Erythroblast (primary cell): ENCODE measurements at regions not wholly inside any gene's neighbourhood (a gene's known extent, or its start where the extent isn't known, plus 50 kb on each side); places are given as distances from the start of the nearest gene placed in this dataset.

Experiments used
- DNase-seq, 2 experiments: peaks; one replicate each; lab custom pipeline; 2025; lab: John Stamatoyannopoulos, UW
- GATA1 ChIP-seq: IDR thresholded peaks from 2 replicates; pipeline ENCODE4 v1.6.1; 2011; ENCODE audit warnings: low read depth, mild to moderate bottlenecking, control low read depth, low read length, moderate library complexity
- POLR2A ChIP-seq: IDR thresholded peaks from 2 replicates; pipeline ENCODE4 v1.6.1; 2011; ENCODE audit warnings: mild to moderate bottlenecking, low read length

- DNase-seq, result no peak
- no peak for TF ChIP-seq POLR2A
- no peak for TF ChIP-seq GATA1
These were observed 169.7 kb upstream of the TPK1 start for GRCh38 chr7:145005601-145006000.

- DNase-seq, result no peak
- TF ChIP-seq GATA1 (no peak), POLR2A (no peak)
These were observed 161.7 kb upstream of the TPK1 start for GRCh38 chr7:144997512-144997911.

- no peak for DNase-seq
- TF ChIP-seq POLR2A (no peak), GATA1 (no peak)
These were observed 159.6 kb upstream of the TPK1 start for GRCh38 chr7:144995495-144995894.

- DNase-seq, result no peak
- TF ChIP-seq POLR2A (no peak), GATA1 (no peak)
These were observed 155.2 kb upstream of the TPK1 start for GRCh38 chr7:144991041-144991440.

DNA sequence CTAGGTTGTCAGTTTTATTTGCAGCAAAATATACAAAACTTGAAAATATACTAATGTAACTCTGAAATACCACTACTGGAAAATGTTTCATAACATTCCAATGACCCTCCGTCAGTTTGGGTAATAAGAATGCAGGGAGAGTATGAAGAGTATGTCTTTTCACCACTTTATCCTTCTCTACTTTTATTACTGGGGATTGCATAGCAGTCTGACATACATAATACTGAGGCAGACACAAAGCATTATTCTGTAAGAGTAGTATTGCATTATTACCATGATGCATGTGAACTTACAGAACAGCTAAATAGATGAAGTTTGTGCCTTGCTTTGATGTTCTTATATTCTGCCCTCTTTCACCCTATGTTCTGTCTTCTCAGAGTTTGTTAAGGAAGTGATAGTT is 151.8 kb upstream of the TPK1 start:
- TF ChIP-seq POLR2A, result no peak
- no peak for TF ChIP-seq GATA1
- no peak for DNase-seq

GRCh38 chr7:144982133-144982532 is 146.3 kb upstream of the TPK1 start:
- no peak for TF ChIP-seq GATA1
- TF ChIP-seq POLR2A, result no peak
- no peak for DNase-seq

DNA sequence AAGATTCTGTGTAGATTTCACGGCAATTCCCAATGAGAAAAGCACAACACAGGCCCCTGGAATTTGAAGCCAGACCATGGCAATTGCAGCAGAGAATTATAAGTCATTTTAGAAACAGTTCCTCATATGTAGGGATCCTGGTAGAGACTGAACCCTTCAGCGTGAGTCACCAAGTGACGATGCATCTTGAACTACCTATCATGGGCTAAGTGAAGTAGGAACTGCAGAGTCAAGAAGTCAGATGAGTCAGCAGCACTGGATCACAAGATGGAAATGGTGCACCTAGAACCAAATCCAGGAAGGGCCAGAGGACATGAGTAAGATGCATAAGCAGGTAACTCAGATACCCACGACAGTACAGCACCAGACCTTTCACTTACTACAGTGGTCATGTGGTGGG is 140.0 kb upstream of the TPK1 start:
- peak in 1 of 2 experiments; percentile 4 for DNase-seq
- no peak for TF ChIP-seq GATA1
- TF ChIP-seq POLR2A, result no peak

GRCh38 chr7:144969787-144970186 is 133.9 kb upstream of the TPK1 start:
- no peak for DNase-seq
- TF ChIP-seq GATA1 (no peak), POLR2A (no peak)

- TF ChIP-seq GATA1, result no peak
- no peak for TF ChIP-seq POLR2A
- no peak for DNase-seq
These were observed 124.9 kb upstream of the TPK1 start for GRCh38 chr7:144960763-144961162.

DNA sequence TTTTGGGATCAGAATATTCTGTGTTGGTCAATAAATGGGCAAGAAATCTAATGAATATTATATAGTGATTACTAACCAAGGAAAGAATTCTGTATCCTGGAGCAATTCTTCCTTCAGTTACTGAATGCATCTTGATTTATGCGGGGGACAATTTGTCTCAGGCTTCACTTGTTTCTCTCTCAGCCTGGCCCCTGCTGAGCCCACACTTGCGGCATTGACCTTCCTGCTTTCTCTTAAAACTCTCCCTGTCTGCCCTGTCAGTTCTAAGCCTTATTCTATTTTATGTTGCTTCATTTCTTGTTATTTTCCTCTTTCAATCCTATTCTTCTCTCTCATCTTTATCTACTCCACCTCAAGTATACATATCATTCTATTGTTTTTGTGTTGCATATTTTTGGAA is 122.1 kb upstream of the TPK1 start:
- no peak for DNase-seq

DNA sequence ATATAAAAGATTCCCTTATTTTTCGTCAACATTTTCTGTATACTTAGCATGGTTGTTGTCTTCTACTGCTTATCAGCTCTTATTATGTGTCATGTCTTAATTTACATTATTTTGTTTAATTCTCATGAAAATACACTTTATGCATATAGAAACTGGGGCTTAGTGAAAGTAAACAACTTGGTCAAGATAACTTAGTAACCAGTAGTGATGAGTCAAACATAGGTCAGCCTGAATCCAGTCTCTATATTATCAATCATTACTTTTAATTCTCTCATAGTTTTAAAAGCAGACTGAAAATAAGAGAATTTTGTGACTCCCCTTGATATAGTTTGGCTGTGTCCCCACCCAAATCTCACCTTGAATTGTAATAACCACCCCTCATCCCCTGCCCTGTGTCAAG is 119.6 kb upstream of the TPK1 start:
- no peak for TF ChIP-seq POLR2A
- no peak for TF ChIP-seq GATA1
- no peak for DNase-seq

More for the DNA sequence above, 122.1 kb upstream of the TPK1 start:
- TF ChIP-seq GATA1 (no peak), POLR2A (no peak)

DNA sequence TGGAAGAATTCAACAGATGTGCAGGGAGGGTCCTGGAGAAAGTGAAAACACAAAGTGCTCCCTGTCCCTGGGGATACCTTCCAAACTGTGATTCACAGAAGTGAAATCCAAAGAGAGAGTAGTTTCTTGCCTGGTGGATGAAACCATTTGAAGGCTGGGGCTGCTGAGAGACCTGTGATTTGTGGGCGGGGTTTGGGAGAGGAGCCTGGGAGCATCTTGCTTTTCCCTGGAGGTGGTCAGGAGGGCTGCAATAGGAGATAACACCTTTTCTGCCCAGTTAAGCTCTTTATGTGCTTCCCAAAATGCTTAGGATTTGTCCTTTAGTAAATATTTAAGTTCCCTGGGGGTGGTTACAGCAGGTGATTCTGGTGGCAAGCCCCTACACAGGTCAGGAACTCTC is 105.3 kb upstream of the TPK1 start:
- TF ChIP-seq POLR2A (no peak), GATA1 (no peak)
- DNase-seq, result no peak

GRCh38 chr7:144937199-144937598 is 101.3 kb upstream of the TPK1 start:
- no peak for TF ChIP-seq POLR2A
- no peak for TF ChIP-seq GATA1
- no peak for DNase-seq

- TF ChIP-seq POLR2A (no peak), GATA1 (no peak)
- no peak for DNase-seq
These were observed 100.5 kb upstream of the TPK1 start for GRCh38 chr7:144936314-144936713.

DNA sequence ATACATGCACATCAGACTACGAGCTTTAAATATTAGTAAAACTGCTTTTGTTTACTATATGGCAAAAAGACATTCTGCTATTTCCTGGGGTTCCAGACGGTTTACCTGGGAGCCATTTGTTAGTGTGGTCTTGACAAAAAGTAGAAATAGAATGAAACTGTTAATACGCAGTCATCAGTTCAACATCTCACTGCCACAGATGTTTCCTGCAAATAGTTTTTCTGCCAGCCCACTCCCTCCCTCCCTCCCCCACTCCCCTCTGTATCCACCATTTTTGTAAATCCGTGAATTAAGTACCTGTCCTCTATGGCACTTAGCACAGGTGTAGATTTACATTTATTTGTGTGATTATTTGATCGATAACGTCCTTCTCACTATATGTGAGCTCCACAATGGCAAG is 74.6 kb upstream of the TPK1 start:
- no peak for DNase-seq
- TF ChIP-seq POLR2A (no peak), GATA1 (no peak)

DNA sequence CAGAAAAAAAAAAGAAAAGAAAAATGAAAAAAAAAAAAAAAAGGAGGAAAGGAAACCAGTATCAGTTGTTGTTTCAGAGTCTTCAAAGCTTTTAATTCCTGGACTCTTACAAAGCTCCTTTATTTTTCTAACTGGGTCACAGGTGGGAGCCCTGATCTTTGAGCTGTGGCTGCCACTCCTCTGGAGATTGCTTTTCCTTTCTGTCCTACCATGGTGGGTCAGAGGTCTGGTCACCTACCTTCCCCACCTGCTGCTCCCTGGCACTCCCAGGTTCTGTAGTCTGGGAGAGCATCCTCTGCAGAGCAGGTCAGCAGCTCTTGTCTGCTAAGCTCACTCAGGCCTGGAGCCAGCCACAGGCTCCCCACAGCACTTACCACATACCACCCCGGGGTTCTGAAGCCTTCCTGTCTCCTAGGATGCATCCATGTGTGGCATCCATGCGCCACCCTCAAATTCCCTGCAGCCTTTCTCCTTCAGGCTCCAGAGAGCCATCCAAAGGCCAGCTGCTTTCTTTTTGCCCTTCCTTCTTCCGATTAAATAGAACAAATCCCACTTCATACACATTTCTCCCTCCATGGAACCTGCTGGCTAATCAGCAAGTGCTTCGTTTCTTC is 73.2 kb upstream of the TPK1 start:
- TF ChIP-seq GATA1, result no peak
- TF ChIP-seq POLR2A, result no peak
- no peak for DNase-seq
